ENCODE measurements at regions not wholly inside any gene's neighbourhood (a gene's known extent, or its start where the extent isn't known, plus 50 kb on each side); places are given as distances from the start of the nearest gene placed in this dataset.

GRCh38 chr1:164225011-164225410 is 334.0 kb upstream of the PBX1 start:
- TF ChIP-seq POLR2A (IDR thresholded peaks at IDR 0.05) (no peak), CTCF (IDR thresholded peaks at IDR 0.05) (no peak)

All from testis (tissue), 2 donors.